GM19324 (cell line): ENCODE measurements at regions not wholly inside any gene's neighbourhood (a gene's known extent, or its start where the extent isn't known, plus 50 kb on each side); places are given as distances from the start of the nearest gene placed in this dataset.
"Not testable (repeated sequence)": the region's sequence is repeated elsewhere in the genome, so short reads cannot be mapped to it uniquely, and the experiment has no call there.

ENCODE experiments used
- ATAC-seq: cut with Tn5 transposase; IDR thresholded peaks from one replicate; pipeline ENCODE4 v1.9.1; 2021; ENCODE audit warnings: mild to moderate bottlenecking, moderate library complexity; ENCODE audit not compliant: unreplicated experiment, low FRiP score

DNA sequence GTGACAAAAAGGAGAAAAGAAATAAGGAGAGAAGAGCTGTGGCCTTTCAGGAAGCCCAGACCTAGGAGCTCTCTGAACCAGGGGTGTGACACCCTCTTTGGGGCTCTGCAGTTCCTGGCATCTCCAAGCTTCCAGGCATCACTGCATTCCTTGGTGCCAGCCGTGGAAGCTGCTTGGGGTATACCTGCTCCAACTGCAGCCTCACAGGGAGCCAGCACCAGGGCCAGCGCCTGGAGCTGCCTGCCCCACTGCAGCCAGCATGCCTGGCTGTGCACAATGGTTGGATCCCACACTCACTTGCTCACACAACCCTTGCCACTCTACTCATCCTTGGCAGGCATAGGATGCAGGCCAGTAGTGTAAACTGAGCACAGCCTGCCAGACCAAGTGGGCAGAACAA, 242.1 kb upstream of the GJE1 start:
- ATAC-seq, result no peak

DNA sequence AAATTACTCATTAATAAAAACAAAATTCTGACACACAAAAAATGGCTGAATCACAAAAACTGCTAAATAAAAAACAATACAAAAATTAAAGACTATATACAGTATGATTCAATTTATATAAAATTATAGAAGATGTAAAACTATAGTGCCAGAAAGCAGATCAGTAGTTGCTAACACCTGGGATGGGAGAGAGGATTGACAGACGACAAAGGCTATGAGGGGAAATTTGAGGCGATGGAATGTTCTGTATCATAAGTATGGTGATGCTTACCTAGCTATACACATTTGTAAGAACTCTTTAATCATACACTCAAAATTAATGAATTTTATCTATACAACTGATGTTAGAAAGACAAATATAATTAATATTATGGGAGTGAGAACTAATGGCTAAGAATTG, 247.9 kb upstream of the GJE1 start:
- ATAC-seq, result no peak

DNA sequence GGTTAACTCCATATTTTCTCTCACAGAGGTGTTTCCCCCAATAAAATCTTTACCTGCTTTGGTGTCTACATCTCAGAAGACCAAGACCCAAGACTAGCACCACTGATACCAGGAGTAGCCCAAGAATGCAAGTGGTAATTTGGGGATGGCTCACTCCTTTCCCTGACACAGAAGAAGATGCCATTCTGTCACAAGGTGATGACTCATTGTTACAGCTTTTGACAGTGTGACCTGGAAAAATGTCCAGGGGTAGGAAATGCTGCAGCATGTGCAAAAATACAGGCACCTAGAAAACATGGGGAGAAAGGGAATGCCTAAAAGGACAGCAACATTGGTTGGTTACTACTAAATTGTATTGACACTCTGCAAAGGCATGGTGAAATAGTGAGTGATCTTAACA, 254.0 kb upstream of the GJE1 start:
- ATAC-seq, result no peak

DNA sequence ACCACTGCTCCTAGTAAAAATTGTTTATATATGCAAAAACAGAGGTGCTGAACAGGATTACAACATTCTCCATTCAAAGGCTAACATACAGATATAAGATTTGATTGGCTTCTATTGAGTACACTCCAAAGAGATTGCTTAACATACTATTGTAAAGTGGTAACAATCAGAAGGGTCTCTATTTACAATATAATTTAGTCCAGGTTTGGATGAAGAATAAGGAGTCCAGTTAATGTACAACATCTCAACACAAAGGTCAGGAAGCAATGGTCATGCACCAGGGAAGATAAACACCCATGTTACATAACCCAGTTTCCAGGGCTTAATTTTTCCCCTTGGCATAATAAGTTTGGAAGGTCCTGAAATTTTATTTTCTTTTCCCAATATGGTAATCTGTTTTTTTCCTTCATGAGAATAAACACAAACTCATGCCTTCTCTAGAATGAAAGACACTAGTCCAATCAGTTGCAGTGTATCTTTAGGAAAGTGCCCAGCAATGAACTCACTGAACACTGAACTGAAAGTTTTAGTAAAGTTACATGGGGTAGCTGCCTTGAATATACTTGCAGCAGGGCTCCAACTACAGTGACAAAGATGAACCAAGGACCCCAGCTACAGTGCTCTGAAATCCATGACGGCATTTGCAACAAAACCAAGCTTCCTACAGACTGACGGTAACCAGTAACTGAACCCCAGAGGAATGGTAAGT, 255.3 kb upstream of the GJE1 start:
- ATAC-seq, result no peak

DNA sequence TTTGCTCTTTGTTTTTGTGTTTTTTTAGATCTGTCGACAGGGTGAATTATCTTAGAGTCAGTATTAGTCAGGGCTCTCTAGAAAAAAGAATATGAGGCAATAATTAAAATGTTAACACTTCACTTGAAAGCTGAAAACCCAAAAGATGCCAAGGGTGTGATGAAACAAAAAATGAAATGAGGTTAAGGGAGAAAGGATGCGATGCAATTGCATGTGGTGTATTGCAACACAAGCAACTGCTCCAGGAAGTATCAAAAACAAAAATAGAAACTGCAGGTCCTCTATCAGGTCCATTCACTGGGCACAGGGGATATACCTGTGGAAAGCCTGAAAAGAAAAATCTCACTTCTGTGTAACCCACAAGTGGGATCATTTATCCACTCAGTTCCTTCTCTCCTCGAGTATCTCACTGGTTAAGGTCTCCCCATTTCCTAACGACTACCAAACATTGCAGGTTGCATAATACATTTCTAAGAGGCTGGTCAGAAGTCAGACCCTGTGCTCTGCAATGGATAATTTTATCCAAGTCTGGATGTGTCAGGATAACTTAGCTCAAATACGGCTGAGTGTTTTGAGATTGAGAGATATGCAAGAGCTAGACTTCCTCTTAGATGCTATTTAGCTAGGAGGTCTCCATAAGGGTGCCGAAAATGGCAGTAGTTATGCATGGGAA, 257.7 kb upstream of the GJE1 start:
- ATAC-seq, result no peak

DNA sequence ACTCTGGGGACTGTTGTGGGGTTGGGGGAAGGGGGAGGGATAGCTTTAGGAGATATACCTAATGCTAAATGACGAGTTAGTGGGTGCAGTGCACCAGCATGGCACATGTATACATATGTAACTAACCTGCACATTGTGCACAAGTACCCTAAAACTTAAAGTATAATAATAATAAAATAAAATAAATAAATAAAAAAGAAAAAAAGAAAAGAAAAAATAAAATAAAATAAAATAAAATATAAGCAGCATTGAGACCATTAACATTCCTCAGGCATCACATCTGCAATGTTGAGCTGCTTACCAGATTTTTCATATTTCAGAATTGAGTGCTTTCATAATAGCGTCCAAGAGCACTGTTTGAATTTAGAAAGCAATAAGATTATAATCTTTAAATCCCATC, 263.2 kb upstream of the GJE1 start:
- ATAC-seq, result not testable (repeated sequence)

DNA sequence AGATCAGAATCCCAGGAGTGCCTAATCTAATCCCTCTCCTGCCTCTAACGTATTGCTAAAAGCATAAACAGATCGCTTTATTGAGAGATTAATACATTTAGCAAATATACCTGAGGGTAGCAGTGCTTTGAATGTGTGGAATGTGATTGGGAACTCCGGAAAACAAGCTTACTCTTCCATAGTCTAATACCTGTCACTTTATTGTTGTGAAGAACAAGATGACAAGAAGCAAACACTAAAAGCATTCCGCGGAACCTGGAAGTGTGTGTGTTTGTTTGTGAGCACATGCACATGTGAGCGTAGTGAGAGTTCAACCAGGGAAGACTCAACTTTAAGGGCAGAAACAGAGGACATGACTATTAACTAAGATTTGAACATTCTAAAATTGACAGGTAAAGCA, 265.0 kb upstream of the GJE1 start:
- ATAC-seq, result no peak

DNA sequence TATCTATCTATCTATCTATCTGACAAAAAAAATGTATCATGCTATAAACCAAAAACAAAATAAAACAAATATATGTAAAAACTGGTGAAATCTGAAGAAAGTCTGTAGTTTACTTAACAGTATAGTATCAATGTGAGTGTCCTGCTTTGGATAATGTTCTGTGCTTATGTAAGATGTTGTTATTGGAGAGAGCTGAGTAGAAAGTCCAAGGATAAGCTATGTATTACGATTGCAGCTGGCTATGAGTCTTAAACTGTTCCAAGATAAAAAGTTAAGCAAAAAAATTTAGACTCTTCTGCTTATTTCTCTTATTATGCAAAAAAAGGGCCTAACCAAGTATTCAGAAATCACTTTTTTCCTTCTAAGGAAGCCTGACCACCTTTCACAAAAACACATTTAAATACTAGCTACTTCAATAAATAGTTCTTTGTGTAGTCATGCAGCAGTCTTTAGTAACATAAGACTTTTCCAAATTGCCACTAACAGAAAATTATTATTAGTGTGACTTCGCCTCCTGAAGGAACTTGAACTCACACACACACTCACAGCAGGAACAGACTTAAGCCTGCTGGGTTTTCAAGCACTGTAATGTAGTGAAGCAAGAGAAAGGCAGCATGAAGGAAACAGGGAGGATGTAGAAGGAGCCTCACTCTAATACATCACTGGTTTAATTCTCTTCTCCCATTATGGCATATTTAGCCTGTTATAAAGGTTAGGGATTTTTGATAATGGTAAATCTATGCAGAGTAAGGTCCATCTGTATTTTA, 265.8 kb upstream of the GJE1 start:
- ATAC-seq, result no peak

DNA sequence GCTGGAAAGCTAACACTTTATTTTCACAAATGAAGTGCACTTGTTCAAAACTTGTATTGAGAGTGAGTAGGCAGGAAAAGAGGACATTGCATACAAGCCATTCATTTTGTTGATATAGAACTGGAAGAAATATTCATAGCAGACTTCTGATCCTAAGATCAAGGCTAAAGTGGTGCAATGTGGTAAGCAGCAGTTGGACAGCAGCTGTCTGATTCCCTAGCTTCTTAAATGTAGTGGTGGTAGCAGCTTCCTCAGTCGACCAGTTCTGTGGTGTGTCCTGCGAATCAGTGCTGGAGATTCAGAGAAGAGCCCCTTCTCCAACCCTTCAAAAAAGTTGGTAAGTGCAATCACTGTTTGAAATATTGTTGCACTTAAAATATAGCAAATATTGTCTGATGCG, 281.7 kb upstream of the GJE1 start:
- ATAC-seq, result no peak

DNA sequence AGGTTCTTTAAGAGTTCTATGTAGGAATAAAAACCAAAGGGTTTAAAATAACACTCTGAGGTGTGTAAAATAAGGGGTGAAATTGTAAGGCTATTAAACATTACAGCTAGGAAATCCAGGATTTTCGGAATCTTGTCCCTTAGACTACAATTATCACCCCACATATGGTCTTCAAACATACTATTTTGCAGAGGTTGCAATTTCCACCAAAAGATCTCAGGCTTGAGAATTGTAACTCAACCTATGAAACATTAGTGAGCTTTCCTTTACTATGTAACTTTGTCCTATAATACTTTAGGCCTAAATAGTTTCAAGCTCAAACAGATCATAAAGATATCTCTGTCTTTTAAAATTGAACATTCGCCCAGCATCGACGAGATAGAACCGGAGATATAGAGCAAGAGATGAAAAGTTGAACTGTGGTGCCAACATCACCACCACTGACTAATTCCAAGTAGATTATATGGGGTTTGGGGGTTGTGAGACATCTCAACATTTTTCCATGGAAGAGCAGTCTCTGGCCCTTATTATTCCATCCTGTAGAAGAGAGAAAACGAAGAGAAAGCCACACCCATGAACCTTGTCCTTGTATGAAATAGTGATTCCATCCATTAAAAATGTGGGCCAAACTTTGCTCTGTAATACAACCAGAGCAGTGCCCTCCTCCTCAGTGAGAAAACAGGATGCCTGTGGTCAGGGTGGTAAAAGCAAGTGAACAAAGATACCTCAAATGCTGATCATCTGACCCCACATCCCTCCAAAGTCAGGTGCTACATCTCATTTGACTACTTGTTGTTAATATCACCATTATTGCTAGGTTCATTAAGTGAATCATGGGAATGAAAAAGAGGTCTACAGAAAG, 284.5 kb upstream of the GJE1 start:
- ATAC-seq, result no peak

DNA sequence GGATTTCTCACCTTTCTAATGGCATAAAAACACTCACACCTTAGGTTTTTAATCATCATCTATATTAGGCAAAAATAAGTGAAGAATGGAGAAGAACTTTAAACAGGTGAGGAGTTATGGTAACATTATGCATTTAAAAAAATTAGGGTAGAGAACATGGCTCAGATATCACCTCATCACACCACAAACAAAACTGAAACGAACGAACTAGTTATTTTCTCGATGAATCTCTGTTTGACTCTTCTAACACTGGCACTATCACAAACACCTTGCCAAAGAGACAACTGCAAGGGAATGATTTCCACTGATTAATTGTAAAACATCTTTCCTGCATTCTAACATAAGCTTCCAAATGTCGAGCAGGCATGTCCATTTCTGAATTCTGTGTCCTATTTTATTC, 286.1 kb upstream of the GJE1 start:
- ATAC-seq, result no peak

DNA sequence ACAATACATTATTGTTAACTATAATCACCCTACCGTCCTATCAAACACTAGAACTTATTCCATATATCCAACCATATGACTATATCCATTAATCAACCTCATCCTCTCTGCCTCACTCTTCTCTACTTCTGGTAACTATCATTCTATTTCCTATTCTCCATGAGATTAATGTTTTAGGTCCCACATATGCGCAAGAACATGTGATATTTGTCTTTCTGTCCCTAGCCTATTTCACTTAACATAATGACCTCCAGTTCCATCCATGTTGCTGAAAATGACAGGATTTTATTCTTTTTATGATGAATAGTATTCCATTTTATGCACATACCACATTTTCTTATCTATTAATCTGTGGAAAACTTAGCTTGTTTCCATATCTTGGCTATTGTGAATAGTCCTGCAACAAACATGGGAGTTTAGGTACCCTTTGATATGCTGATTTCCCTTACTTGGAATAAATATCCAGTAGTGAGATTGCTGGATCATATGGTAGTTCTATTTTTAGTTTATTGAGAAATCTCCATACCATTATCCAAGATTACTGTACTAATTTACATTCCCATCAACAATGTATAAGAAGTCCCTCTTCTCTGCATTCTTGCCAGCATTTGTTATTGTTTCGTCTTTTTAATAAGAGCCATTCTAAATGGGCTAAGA, 289.4 kb upstream of the GJE1 start:
- ATAC-seq, result no peak

DNA sequence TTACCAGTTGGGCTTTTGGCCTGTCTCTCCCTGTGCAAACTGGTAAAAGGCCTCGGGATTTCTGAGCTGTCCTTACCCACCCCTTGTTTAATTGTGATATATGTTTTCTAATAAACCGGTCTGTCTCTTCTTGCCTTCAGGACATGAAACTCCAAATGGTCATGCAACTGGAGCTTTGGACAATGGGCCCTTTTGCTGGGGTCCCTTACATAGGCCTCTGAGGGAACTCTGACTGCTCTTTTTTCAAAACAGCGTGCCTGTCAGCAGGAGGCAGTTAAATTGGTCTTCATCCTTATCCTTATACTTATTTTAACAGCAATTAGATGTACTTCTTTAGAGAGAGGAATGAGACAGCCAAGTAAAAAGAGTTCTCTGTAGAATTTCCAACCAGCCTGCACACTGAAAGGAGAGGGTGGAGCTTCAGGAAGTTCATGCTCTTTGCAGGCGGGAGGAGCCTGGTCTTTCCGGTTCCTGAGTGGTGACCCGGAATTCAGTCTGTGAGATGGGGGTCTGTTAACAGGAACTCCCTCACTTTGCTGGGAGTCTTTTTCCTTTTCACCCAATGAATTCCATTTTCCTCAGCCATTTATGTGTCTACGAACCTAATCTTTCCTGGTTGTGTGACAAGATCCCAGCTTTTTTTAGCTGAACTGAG, 299.6 kb upstream of the GJE1 start:
- ATAC-seq, result no peak

DNA sequence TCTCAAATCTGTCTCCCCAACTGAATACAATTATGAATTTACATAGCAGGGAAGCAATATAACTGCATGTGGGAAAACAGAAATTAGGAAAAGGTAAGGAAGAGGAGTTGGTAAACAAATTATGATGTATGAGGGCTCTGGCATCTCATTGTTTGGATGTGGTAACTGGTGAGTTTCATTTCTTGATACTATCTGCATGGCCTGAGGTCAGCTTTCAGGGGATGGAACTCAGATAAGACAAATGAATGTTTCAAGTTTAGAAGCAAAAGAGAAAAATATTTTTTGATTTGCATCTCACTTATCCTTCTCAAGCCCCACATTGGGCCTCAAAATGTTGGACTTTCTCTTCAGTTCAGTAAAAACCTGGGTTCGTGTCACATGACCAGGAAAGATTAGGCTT, 302.2 kb upstream of the GJE1 start:
- no peak for ATAC-seq

DNA sequence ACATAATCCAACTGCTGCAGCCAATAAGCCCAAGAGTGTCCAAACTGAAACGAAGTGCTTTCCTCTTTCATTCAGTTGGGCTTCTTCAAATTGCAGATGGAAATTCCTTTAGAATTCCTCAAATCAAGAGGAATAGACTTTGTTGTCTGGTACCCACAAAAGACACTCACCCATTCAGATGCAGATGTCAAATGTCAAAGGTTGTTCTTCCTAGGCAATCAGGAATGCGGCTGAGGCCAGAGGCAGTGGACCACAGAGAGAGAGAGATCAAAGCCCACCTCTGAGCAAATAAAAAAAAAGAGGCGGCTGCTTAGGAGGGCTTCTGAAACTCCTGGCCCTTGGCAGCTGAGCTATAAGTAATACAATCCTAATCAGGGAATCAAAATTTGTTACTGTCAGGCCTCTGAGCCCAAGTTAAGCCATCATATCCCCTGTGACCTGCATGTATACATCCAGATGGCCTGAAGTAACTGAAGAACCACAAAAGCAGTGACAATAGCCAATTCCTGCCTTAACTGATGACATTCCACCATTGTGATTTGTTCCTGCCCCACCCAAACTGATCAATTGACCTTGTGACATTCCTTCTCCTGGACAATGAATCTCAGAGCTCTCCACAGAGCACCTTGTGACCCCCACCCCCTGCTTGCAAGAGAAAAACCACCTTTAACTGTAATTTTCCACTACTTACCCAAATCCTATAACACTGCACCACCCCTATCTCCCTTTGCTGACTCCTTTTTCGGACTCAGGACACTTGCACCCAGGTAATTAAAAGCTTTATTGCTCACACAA, 303.0 kb upstream of the GJE1 start:
- ATAC-seq, result no peak

DNA sequence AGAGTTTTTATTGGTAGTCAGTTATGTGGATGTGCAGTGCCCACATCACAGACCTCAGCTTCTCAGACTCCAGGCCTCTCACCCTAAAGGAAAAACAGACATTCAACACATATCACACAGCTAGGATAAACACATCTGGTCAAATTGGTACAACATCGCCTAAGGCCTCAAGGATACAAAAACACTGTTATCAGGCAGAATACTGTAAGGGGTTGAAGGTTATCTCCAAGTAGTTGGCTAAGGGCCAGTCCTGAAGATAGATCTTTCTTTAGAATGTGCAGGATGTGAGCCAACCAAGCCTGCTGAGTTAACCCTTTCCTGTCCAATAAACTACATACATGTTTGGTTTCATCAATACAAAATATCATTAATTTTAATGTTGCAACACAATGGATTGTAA, 308.4 kb upstream of the GJE1 start:
- ATAC-seq, result no peak

DNA sequence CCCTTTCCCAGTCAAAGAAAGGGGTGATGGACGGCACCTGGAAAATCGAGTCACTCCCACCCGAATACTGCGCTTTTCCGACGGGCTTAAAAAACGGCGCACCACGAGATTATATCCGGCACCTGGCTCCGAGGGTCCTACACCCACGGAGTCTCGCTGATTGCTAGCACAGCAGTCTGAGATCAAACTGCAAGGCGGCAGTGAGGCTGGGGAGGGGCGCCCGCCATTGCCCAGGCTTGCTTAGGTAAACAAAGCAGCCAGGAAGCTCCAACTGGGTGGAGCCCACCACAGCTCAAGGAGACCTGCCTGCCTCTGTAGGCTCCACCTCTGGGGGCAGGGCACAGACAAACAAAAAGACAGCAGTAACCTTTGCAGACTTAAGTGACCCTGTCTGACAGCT, 317.7 kb upstream of the GJE1 start:
- ATAC-seq, result not testable (repeated sequence)

DNA sequence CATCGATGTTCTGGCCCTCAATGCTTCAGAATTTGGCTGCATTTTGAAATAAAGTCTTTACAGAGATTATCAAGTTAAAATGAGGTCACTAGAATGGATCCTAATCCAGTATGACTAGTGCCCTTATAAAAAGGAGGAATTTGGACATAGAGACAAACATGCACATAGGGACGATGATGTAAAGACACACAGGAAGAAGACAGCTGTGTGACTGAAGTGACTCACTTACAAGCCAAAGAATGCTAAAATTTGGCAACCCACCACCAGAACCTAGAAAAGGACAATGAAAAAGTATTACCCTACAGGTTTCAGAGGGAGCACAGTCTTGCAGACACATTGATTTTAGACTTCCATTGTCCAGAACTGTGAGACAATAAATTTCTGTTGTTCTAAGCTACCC, 322.8 kb upstream of the GJE1 start:
- no peak for ATAC-seq

DNA sequence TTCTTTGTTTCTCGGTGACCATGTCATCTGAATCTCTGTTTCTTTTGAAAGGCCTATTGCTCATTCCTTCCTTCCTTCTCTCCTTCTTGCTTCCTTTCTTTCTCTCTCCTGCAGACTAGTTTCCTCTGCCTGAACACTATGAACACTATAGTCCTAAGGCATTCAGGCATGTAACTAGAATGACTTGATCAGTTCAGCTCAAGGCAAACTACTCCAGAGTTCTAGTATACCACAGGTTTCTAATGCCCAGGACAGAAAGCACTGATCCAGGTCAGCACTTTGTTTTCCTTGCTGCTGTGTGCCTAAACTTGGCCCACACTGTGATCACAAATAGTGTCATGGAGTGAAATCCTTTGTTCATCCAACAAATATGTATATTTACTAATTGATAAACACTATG, 324.1 kb upstream of the GJE1 start:
- ATAC-seq, result no peak
